ENCODE measurements at regions not wholly inside any gene's neighbourhood (a gene's known extent, or its start where the extent isn't known, plus 50 kb on each side); places are given as distances from the start of the nearest gene placed in this dataset.

DNA sequence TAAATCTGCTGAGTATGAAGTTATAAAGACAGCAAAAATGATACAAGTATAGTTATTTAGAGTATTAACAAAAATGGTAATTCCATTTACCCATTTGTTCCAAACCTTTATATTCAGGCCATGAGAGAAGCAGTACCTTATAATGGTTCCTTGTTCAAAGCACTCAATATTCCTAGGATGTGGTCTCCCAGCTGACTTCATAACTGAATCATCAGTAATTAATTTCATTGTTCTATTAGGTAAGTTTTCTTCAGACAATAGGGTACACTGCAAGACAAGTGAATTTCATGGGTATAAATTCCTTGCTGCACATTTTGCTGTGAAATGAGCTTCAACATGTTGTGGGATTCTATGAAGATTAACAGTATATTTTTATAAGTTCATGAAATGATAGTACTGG is 550.8 kb upstream of the ZEB2 start:
- TF ChIP-seq POLR2A (IDR thresholded peaks at IDR 0.05), result no peak
- TF ChIP-seq, protein P1, sequence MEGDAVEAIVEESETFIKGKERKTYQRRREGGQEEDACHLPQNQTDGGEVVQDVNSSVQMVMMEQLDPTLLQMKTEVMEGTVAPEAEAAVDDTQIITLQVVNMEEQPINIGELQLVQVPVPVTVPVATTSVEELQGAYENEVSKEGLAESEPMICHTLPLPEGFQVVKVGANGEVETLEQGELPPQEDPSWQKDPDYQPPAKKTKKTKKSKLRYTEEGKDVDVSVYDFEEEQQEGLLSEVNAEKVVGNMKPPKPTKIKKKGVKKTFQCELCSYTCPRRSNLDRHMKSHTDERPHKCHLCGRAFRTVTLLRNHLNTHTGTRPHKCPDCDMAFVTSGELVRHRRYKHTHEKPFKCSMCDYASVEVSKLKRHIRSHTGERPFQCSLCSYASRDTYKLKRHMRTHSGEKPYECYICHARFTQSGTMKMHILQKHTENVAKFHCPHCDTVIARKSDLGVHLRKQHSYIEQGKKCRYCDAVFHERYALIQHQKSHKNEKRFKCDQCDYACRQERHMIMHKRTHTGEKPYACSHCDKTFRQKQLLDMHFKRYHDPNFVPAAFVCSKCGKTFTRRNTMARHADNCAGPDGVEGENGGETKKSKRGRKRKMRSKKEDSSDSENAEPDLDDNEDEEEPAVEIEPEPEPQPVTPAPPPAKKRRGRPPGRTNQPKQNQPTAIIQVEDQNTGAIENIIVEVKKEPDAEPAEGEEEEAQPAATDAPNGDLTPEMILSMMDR (IDR thresholded peaks at IDR 0.05), result no peak
- no peaks in the 10 kb centered on the region for H3K9me3 ChIP-seq

DNA sequence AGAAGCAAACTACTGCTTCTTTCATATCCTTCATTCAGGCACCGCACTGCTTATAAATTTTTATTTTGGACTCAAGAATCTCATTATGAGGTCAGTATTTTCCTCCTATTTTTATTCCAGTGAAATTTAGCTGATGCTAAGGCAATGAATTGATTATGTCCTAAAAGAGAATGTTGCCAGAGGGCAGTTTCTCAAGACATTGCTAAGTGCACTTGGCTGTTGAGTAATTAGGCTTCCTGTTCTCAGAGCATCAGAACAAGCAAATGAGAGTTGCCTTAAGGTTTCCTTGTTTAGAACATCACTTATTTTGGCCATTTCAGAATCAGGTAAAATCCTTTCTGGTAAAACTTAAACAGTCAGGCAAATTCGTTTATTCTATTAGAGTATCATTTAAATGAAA is 548.6 kb upstream of the ZEB2 start:
- TF ChIP-seq, protein P1 (IDR thresholded peaks at IDR 0.05), result no peak
- no peak for TF ChIP-seq POLR2A (IDR thresholded peaks at IDR 0.05)
- Histone ChIP-seq H3K27me3 (no peaks in the 10 kb centered on the region), H3K36me3 (ENCODE audit: low read depth, missing control alignments) (no peaks in the 10 kb centered on the region), H3K4me1 (peaks cover 6% of the 10 kb centered on the region), H3K9me3 (no peaks in the 10 kb centered on the region), H3K27ac (no peak overlapping the region), H3K4me3 (no peak overlapping the region)
- intact Hi-C loops (cut with DNase I; ENCODE audit: low total_unique reads), result no loop called here
- DNase-seq, result no peak
- 84 to 86% methylated on average over 2 of the region's 2 CpGs for WGBS, 2 donors

More for the DNA sequence above, 550.8 kb upstream of the ZEB2 start:
- Histone ChIP-seq H3K4me1 (no peaks in the 10 kb centered on the region), H3K4me3 (no peak overlapping the region), H3K36me3 (ENCODE audit: low read depth, missing control alignments) (no peaks in the 10 kb centered on the region), H3K27me3 (no peaks in the 10 kb centered on the region), H3K27ac (no peak overlapping the region)
- intact Hi-C loops (cut with DNase I; ENCODE audit: low total_unique reads), result no loop called here
- no peak for DNase-seq

DNA sequence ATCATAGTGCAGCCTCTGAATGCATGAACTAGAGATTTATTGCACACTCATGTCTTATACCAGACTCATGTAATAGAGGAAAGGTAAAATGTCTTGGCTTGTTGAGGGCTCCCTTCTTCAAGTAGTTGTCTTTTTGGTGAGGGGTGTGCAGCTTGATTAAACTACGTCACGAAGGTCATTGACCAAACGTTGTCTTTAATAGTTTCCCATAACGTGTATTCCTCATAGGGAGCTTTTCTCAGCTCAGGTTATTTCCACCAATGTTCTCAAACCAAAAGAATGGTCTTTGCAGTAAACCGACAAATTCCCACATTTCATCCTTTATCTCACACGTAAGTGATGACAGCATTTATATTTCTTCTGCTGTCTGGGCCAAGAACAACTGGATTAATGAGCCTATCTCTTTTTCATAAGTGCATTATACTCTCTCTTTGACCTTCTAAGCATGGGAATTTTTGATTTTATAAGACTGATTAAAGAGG is 547.7 kb upstream of the ZEB2 start:
- intact Hi-C loops (cut with DNase I; ENCODE audit: low total_unique reads), result no loop called here
- 68 to 76% methylated on average over 6 of the region's 6 CpGs for WGBS, 2 donors
- H3K27ac ChIP-seq, result peak overlapping the region in 1 of 2 donors; percentile 78

DNA sequence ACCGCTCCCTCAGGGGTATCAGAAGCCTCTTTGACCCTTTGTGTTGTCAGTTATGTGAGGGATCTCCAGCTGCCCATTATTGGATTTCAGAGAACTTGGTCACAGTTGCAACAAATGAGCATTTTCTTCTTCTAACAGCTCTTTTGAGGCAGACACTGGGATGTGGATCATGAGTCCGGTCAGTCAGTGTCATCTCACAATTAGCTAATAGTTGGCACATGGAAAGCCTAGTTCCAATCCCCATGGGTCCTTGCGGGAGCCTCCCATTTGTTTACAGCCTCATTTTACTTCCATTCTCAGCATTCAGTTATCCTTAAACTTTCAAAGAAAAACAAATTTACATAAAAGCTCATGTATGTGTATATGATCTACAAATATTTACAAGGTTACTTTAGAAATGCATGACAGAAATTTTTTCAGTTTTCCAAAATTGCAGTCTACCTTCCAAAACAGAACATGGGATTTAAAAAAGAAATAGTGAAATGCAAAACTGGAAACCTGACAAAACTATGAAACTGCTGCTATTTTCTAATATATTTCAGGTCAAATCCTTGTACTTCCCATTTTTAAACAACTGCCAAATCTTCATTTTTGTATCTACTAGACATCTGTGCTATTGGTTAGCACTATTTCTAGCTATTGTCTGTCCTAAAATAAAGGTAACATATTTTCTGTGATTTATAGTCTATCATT is 547.1 kb upstream of the ZEB2 start:
- TF ChIP-seq, protein P1 (IDR thresholded peaks at IDR 0.05), result no peak
- TF ChIP-seq POLR2A (IDR thresholded peaks at IDR 0.05), result no peak
- intact Hi-C loops (cut with DNase I; ENCODE audit: low total_unique reads), result no loop called here
- Histone ChIP-seq H3K9me3 (no peaks in the 10 kb centered on the region), H3K4me3 (no peak overlapping the region), H3K27me3 (no peaks in the 10 kb centered on the region), H3K27ac (peak overlapping the region; percentile 41 to 78), H3K36me3 (ENCODE audit: low read depth, missing control alignments) (no peaks in the 10 kb centered on the region), H3K4me1 (peaks cover 6% of the 10 kb centered on the region)
- peak; percentile 20 for DNase-seq
- 49 to 50% methylated on average over 3 of the region's 3 CpGs for WGBS, 2 donors

More for the DNA sequence above, 547.7 kb upstream of the ZEB2 start:
- Histone ChIP-seq H3K36me3 (ENCODE audit: low read depth, missing control alignments) (no peaks in the 10 kb centered on the region), H3K4me1 (peaks cover 6% of the 10 kb centered on the region), H3K9me3 (no peaks in the 10 kb centered on the region), H3K4me3 (no peak overlapping the region), H3K27me3 (no peaks in the 10 kb centered on the region)
- no peak for TF ChIP-seq POLR2A (IDR thresholded peaks at IDR 0.05)
- TF ChIP-seq, protein P1 (IDR thresholded peaks at IDR 0.05), result no peak
- DNase-seq, result no peak

DNA sequence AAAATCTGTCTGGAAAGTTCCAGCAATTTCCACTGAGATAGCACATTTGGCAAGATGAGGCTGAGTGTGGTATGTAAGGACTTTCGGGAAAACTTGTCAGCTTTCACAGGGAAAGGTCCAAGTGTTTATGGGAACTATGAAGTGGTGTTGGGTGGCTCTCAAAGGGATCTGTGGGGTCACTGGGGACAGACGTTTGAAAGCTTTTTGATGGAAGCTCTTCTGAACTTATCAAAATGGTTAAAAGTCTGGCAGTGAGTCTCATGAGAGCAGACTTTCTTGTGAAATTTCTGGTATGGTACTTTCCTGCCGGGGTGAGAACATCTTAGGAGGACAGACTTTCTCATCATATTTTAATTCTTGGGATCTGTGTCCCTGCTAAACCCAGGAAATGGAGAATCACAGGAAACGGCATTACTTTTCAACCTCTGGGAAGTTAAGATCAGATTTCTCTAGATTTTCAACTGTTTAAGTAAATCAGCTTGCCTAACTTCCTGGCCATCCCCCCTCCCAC is 546.3 kb upstream of the ZEB2 start:
- Histone ChIP-seq H3K4me3 (no peak overlapping the region), H3K36me3 (ENCODE audit: low read depth, missing control alignments) (no peaks in the 10 kb centered on the region), H3K27ac (peak overlapping the region; percentile 41 to 78), H3K4me1 (peaks cover 6% of the 10 kb centered on the region), H3K27me3 (no peaks in the 10 kb centered on the region), H3K9me3 (no peaks in the 10 kb centered on the region)
- 43 to 44% methylated on average over 4 of the region's 4 CpGs for WGBS, 2 donors
- peak; percentile 24 for DNase-seq
- TF ChIP-seq, protein P1 (IDR thresholded peaks at IDR 0.05), result no peak
- TF ChIP-seq POLR2A (IDR thresholded peaks at IDR 0.05), result no peak
- intact Hi-C loops (cut with DNase I; ENCODE audit: low total_unique reads), result no loop called here

Data from testis (tissue), 2 donors.